Lower lobe of right lung (tissue), 2 donors: ENCODE measurements at regions not wholly inside any gene's neighbourhood (a gene's known extent, or its start where the extent isn't known, plus 50 kb on each side); places are given as distances from the start of the nearest gene placed in this dataset.
A peak's percentile ranks its signal among the peaks of the same experiment; 100 is the strongest.

Source experiments
- ATAC-seq, 2 donors: fragments of 200-7000 bp; cut with Tn5 transposase; one replicate each; pipeline ENCODE4 v1.9.1; 2020 to 2022; ENCODE audit warnings: mild to moderate bottlenecking in 2 of 2, moderate library complexity in 2 of 2
- DNase-seq: peaks from one replicate; pipeline ENCODE4 v3.0.0-alpha.2; 2020
- H3K27ac ChIP-seq: fragments of 200-600 bp; one replicate; pipeline ENCODE4 v1.8.0; 2022
- H3K27me3 ChIP-seq: fragments of 200-600 bp; one replicate; pipeline ENCODE4 v1.8.0; 2022; ENCODE audit warnings: low read depth
- H3K36me3 ChIP-seq: fragments of 200-600 bp; one replicate; pipeline ENCODE4 v1.8.0; 2022; ENCODE audit warnings: mild to moderate bottlenecking
- H3K4me1 ChIP-seq: fragments of 200-600 bp; one replicate; pipeline ENCODE4 v1.8.0; 2022
- H3K4me3 ChIP-seq: fragments of 200-600 bp; one replicate; pipeline ENCODE4 v1.8.0; 2022; ENCODE audit warnings: mild to moderate bottlenecking
- H3K9me3 ChIP-seq: fragments of 200-600 bp; one replicate; pipeline ENCODE4 v1.8.0; 2022
- CTCF ChIP-seq: fragments of 200-600 bp; IDR thresholded peaks from one replicate; pipeline ENCODE4 v1.8.0; 2022; ENCODE audit warnings: antibody characterized with exemption, mild to moderate bottlenecking
- intact Hi-C: fragments of 100-400 bp; cut with DNase I; formaldehyde crosslinking; loops from one replicate; pipeline ENCODE4 v1.11.0; 2022
- donor health status: DM: no; HTN: yes; CAD: no; lungs with severe emphysema.

GRCh38 chr9:34797367-34797766 lies 87.4 kb upstream of the CCL21 start:
- Histone ChIP-seq H3K4me1 (no peaks in the 10 kb centered on the region), H3K9me3 (no peaks in the 10 kb centered on the region), H3K27ac (no peak overlapping the region), H3K36me3 (no peaks in the 10 kb centered on the region), H3K27me3 (no peaks in the 10 kb centered on the region), H3K4me3 (no peak overlapping the region)
- TF ChIP-seq CTCF, result no peak
- DNase-seq (no peak), ATAC-seq (no peak)
- intact Hi-C loops, result no loop called here

- TF ChIP-seq CTCF, result no peak
- Histone ChIP-seq H3K9me3 (no peaks in the 10 kb centered on the region), H3K4me1 (no peaks in the 10 kb centered on the region), H3K4me3 (no peak overlapping the region), H3K36me3 (no peaks in the 10 kb centered on the region), H3K27me3 (no peaks in the 10 kb centered on the region), H3K27ac (no peak overlapping the region)
- intact Hi-C loops, result no loop called here
- ATAC-seq (peak; percentile 32 to 46), DNase-seq (peak; percentile 47)
These were observed 87.0 kb upstream of the CCL21 start for GRCh38 chr9:34796924-34797323.

GRCh38 chr9:34793428-34793827 lies 83.5 kb upstream of the CCL21 start:
- H3K27me3 ChIP-seq, result no peaks in the 10 kb centered on the region
- no peaks in the 10 kb centered on the region for H3K36me3 ChIP-seq
- DNase-seq (no peak), ATAC-seq (no peak)
- no peak overlapping the region for H3K27ac ChIP-seq
- intact Hi-C loops, result no loop called here
- no peak for TF ChIP-seq CTCF
- no peaks in the 10 kb centered on the region for H3K9me3 ChIP-seq
- H3K4me1 ChIP-seq, result no peaks in the 10 kb centered on the region
- no peak overlapping the region for H3K4me3 ChIP-seq

GRCh38 chr9:34783951-34784487 lies 74.1 kb upstream of the CCL21 start:
- Histone ChIP-seq H3K4me3 (no peak overlapping the region), H3K9me3 (no peaks in the 10 kb centered on the region), H3K4me1 (no peaks in the 10 kb centered on the region), H3K36me3 (no peaks in the 10 kb centered on the region), H3K27ac (no peak overlapping the region), H3K27me3 (no peaks in the 10 kb centered on the region)
- intact Hi-C loops, result no loop called here
- DNase-seq (no peak), ATAC-seq (no peak)
- TF ChIP-seq CTCF, result no peak

- Histone ChIP-seq H3K4me3 (no peak overlapping the region), H3K4me1 (no peaks in the 10 kb centered on the region)
- no peak for ATAC-seq
These were observed 72.4 kb upstream of the CCL21 start for GRCh38 chr9:34782372-34782771.

More at GRCh38 chr9:34782372-34782771, 72.4 kb upstream of the CCL21 start:
- no peaks in the 10 kb centered on the region for H3K36me3 ChIP-seq
- H3K27ac ChIP-seq, result no peak overlapping the region
- intact Hi-C loops, result no loop called here
- no peaks in the 10 kb centered on the region for H3K27me3 ChIP-seq
- TF ChIP-seq CTCF, result no peak
- DNase-seq, result no peak
- H3K9me3 ChIP-seq, result no peaks in the 10 kb centered on the region
